ENCODE measurements at regions not wholly inside any gene's neighbourhood (a gene's known extent, or its start where the extent isn't known, plus 50 kb on each side); places are given as distances from the start of the nearest gene placed in this dataset.

DNA sequence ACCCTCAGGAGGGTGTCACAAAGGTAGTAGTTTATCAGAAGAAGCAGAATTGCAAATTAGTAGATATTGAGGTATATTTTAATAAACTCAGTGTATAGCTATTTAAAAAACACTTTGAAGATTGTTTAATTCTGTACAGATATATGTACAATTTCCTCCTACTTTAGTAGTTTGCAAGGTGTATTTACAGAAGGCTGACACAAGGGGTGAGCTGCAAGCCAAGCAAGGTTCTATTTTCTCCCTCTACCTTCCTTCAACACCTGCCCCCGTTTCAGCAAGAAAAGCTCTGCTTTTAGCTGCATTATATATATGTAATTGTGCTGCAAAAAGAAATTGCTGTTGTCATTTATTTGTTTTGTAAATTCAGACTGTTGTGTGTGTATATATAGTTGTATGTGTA, 674.2 kb upstream of the PKN2 start:
- no peak for DNase-seq (ENCODE audit: low spot score in 2 of 2)
- H3K27ac ChIP-seq, result no peak overlapping the region
- H3K4me3 ChIP-seq, result no peak overlapping the region
- no peaks in the 10 kb centered on the region for H3K4me1 ChIP-seq
- no peaks in the 10 kb centered on the region for H3K36me3 ChIP-seq
- TF ChIP-seq, protein P1, sequence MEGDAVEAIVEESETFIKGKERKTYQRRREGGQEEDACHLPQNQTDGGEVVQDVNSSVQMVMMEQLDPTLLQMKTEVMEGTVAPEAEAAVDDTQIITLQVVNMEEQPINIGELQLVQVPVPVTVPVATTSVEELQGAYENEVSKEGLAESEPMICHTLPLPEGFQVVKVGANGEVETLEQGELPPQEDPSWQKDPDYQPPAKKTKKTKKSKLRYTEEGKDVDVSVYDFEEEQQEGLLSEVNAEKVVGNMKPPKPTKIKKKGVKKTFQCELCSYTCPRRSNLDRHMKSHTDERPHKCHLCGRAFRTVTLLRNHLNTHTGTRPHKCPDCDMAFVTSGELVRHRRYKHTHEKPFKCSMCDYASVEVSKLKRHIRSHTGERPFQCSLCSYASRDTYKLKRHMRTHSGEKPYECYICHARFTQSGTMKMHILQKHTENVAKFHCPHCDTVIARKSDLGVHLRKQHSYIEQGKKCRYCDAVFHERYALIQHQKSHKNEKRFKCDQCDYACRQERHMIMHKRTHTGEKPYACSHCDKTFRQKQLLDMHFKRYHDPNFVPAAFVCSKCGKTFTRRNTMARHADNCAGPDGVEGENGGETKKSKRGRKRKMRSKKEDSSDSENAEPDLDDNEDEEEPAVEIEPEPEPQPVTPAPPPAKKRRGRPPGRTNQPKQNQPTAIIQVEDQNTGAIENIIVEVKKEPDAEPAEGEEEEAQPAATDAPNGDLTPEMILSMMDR (IDR thresholded peaks at IDR 0.05), result no peak
- intact Hi-C loops (cut with DNase I), result no loop called here
- H3K9me3 ChIP-seq, result no peaks in the 10 kb centered on the region
- no peaks in the 10 kb centered on the region for H3K27me3 ChIP-seq

DNA sequence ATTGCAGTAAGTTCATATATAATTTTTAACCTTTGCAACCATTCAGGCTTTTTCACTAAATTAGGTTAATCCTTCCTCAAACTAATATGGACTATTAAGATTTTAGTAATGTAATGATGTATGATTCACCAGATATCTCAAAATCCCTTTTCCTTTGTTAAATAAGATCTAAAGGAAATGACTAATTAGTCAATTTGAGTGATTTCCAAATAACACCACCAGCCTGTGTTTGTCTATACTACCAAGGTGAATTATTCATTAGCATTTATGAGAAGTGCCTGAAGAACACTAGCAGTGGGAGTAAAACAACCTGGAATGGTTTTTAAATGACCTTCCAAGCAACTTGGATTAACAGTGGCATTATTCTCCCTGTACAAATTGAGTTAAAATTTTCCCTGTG, 670.6 kb upstream of the PKN2 start:
- intact Hi-C loops (cut with DNase I), result no loop called here
- TF ChIP-seq, protein P1 (IDR thresholded peaks at IDR 0.05), result no peak

DNA sequence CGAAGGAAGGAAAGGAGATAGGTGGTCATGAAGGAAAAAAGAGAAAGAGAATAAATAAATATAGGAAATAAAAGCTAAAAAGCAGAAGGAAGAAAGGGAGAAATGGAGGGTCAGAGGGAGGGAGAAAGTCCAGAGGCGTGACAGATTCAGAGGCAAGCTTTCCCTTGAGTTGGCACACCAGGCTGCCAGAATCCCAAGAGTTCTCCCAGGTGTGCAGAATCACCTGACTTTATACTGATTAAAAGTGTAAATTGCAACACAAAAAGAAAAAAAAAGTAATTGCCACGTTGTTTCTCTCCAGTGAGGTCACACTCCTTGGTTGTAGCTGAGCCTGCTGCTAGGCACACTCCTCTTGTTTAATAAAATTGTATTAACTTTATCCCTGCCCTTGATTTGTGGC, 669.9 kb upstream of the PKN2 start:
- no peaks in the 10 kb centered on the region for H3K4me1 ChIP-seq
- no peaks in the 10 kb centered on the region for H3K9me3 ChIP-seq
- H3K27me3 ChIP-seq, result no peaks in the 10 kb centered on the region
- no peak overlapping the region for H3K27ac ChIP-seq
- no peak for DNase-seq (ENCODE audit: low spot score in 2 of 2)
- no peak overlapping the region for H3K4me3 ChIP-seq
- H3K36me3 ChIP-seq, result no peaks in the 10 kb centered on the region
- TF ChIP-seq, protein P1 (IDR thresholded peaks at IDR 0.05), result no peak
- intact Hi-C loops (cut with DNase I), result no loop called here

More for the DNA sequence above, 670.6 kb upstream of the PKN2 start:
- Histone ChIP-seq H3K36me3 (no peaks in the 10 kb centered on the region), H3K4me1 (no peaks in the 10 kb centered on the region), H3K9me3 (no peaks in the 10 kb centered on the region), H3K27ac (no peak overlapping the region), H3K4me3 (no peak overlapping the region), H3K27me3 (no peaks in the 10 kb centered on the region)
- DNase-seq (ENCODE audit: low spot score in 2 of 2), result no peak

GRCh38 chr1:88016947-88017346, 667.1 kb upstream of the PKN2 start:
- Histone ChIP-seq H3K27ac (no peak overlapping the region), H3K27me3 (no peaks in the 10 kb centered on the region), H3K4me3 (no peak overlapping the region), H3K4me1 (no peaks in the 10 kb centered on the region), H3K9me3 (no peaks in the 10 kb centered on the region), H3K36me3 (no peaks in the 10 kb centered on the region)
- no peak for DNase-seq (ENCODE audit: low spot score in 2 of 2)
- intact Hi-C loops (cut with DNase I), result no loop called here
- TF ChIP-seq, protein P1 (IDR thresholded peaks at IDR 0.05), result no peak

- Histone ChIP-seq H3K27ac (no peak overlapping the region), H3K36me3 (no peaks in the 10 kb centered on the region), H3K27me3 (no peaks in the 10 kb centered on the region), H3K9me3 (no peaks in the 10 kb centered on the region), H3K4me1 (no peaks in the 10 kb centered on the region), H3K4me3 (no peak overlapping the region)
- DNase-seq (ENCODE audit: low spot score in 2 of 2), result no peak
- TF ChIP-seq, protein P1 (IDR thresholded peaks at IDR 0.05), result no peak
- intact Hi-C loops (cut with DNase I), result no loop called here
These were observed 662.5 kb upstream of the PKN2 start for GRCh38 chr1:88021529-88021928.

DNA sequence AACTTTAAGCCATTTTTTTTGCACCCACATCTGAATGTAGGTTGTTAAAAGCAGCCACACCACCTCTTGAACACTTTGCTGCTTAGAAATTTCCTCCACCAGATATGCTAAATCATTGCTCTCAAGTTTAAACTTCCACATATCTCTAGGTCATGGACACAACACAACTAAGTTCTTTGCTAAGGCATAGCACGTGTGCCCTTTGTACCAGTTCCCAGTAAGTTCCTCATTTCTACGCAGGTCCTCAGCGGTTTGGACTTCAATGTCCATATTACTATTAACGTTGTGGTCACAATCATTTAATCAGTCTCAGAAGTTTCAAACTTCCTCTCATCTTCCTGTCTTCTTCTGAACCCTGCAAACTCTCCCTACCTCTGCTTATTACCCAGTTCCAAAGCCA, 661.6 kb upstream of the PKN2 start:
- TF ChIP-seq, protein P1 (IDR thresholded peaks at IDR 0.05), result no peak
- DNase-seq (ENCODE audit: low spot score in 2 of 2), result no peak
- H3K9me3 ChIP-seq, result no peaks in the 10 kb centered on the region
- H3K27me3 ChIP-seq, result no peaks in the 10 kb centered on the region
- no peaks in the 10 kb centered on the region for H3K4me1 ChIP-seq
- no peak overlapping the region for H3K4me3 ChIP-seq
- no peaks in the 10 kb centered on the region for H3K36me3 ChIP-seq
- intact Hi-C loops (cut with DNase I), result no loop called here
- no peak overlapping the region for H3K27ac ChIP-seq

All from ascending aorta (tissue), 2 donors.